Right ventricle myocardium superior (tissue), 1 donor: ENCODE measurements at regions not wholly inside any gene's neighbourhood (a gene's known extent, or its start where the extent isn't known, plus 50 kb on each side); places are given as distances from the start of the nearest gene placed in this dataset.
"Not testable (repeated sequence)": the region's sequence is repeated elsewhere in the genome, so short reads cannot be mapped to it uniquely, and the experiment has no call there.

ENCODE experiments used
- ATAC-seq: fragments of 200-7000 bp; cut with Tn5 transposase; one replicate; pipeline ENCODE4 v1.9.1; 2020; ENCODE audit warnings: mild to moderate bottlenecking; ENCODE audit not compliant: poor library complexity
- DNase-seq: peaks from one replicate; pipeline ENCODE4 v3.0.0-alpha.2; 2020
- intact Hi-C: fragments of 100-400 bp; cut with DNase I; formaldehyde crosslinking; loops from one replicate; pipeline ENCODE4 v1.11.2; 2022
- donor health status: DM: no; HTN: yes; CAD: no; lungs with severe emphysema.

GRCh38 chr5:162696272-162696671 lies 628.7 kb downstream of the GABRG2 start:
- intact Hi-C loops, DNase-seq, ATAC-seq: not testable (repeated sequence)

- ATAC-seq (no peak), DNase-seq (no peak)
- intact Hi-C loops, result no loop called here
Observed at GRCh38 chr5:162699361-162699760, 631.8 kb downstream of the GABRG2 start.

DNA sequence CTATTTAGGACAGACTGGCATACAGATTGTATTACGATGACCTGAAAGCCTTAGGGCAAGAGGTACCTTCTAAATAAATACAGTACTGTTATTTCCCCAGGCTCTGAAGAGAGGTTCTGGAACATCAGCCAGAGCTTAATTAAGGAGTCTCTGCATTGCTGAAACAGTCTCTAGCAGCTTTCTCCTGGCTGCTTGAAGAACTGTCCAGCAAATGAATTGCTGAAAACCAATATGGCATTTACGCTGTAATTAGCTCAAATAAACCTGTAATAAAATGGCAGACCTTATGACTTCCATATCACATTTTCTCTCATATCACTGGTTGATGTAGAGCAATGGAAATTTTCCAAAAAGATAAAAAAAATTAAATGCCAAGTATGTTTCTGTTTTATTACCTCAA lies 636.3 kb downstream of the GABRG2 start:
- intact Hi-C loops, result no loop called here
- ATAC-seq (no peak), DNase-seq (no peak)

GRCh38 chr5:162711244-162711643 lies 643.7 kb downstream of the GABRG2 start:
- DNase-seq (no peak), ATAC-seq (no peak)
- intact Hi-C loops, result no loop called here

DNA sequence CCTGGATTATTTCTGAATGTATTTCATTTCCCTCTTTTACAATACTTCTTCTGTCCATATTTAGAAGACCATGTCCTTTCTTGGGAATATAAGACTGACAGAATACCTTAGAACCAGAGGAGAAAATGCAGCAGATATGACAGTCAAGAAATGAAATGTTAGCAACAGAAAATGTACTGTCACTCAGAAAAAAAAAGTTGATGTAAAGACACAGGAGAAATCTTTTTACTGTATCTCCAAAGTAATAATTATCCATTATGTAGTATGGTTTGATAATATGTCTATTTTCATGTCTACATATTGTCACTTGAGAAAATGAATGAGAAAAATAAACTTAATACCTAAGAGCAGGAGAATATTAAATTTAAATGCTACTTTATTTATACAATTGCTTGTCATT lies 652.1 kb downstream of the GABRG2 start:
- intact Hi-C loops, result no loop called here
- ATAC-seq (no peak), DNase-seq (no peak)

DNA sequence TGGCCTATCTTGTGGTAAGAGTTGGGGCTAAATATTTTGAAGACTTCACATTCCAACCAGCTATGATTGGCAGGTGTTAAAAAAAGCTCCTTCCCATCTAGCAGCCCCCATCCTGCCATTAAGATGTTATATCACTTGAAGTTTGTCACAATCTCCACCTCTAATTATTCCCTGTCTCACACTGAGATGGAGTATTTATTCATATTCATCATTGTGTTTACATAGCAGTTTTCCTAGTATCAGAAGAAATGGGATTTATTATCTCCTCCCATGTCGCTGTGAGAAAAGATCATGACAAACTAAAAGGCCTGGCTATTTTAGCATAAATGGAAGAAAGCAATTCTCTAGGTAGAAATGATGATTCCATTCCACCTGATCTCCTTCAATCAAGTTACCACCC lies 653.6 kb downstream of the GABRG2 start:
- DNase-seq, result no peak
- no peak for ATAC-seq
- intact Hi-C loops, result no loop called here

GRCh38 chr5:162752612-162753011 lies 684.8 kb upstream of the CCNG1 start:
- intact Hi-C loops, result no loop called here
- ATAC-seq, result no peak
- no peak for DNase-seq

DNA sequence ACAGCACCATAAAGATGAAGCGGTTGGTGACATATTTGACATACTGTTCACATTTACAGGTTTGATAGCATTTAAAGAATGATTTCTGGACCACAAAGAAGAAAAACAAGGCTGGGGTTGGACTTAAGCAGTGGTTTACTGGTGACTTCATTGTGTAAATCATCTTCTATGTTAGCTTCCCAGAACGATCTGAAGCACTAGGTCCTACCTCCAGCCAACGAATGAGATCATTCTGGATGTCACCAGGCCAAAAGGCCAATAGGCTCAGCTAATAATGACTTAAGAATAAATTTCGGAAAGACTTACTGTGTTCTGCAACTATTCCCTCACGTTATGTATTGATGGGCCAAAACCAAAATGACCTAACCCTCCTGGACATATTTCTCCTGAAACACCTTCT lies 675.3 kb upstream of the CCNG1 start:
- DNase-seq, result no peak
- no peak for ATAC-seq

GRCh38 chr5:162769019-162769418 lies 668.4 kb upstream of the CCNG1 start:
- DNase-seq, result no peak
- ATAC-seq, result no peak
- intact Hi-C loops, result no loop called here

More for the DNA sequence above, 675.3 kb upstream of the CCNG1 start:
- intact Hi-C loops, result no loop called here

GRCh38 chr5:162785673-162786072 lies 651.7 kb upstream of the CCNG1 start:
- ATAC-seq, result no peak
- intact Hi-C loops, result no loop called here

GRCh38 chr5:162786234-162786633 lies 651.2 kb upstream of the CCNG1 start:
- DNase-seq (no peak), ATAC-seq (no peak)
- intact Hi-C loops, result no loop called here

More at GRCh38 chr5:162785673-162786072, 651.7 kb upstream of the CCNG1 start:
- DNase-seq, result no peak

DNA sequence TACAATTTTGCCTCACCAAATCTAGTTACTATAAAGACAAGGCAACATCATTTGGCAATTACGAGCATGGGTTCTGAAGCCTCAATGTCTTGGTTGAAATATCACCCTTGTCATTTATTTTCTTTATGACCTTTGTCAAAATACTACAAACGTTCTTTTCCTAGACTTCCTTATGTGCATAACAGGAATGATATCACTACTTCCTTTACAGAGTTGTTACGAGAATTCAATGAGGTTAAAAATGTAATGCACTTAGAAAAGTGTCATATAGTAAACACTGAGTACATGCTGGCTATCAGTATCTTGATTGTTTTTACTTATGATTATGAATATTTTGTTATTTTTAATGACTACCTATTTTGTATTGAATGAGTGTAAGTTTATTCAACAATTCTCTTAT lies 640.9 kb upstream of the CCNG1 start:
- intact Hi-C loops, result no loop called here
- DNase-seq (no peak), ATAC-seq (no peak)

DNA sequence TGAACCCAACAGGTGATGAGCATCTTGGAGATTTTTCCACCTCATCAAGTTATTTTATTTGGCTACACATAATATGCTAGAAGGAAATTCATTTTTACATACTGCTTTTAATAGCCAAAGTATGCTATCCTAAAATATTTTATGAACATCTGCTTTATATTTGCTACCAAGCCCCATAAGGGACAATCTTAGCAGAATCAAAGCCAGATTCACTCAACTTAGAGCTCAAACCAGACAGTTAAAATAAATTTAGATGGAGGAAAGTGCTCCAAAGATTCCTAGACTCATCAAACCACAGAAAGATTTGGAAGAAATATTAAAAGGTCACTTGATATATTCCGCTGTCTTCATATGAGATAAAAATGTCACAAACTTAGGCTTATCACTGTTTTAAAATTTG lies 637.1 kb upstream of the CCNG1 start:
- intact Hi-C loops, result no loop called here
- DNase-seq, result no peak
- no peak for ATAC-seq

GRCh38 chr5:162801235-162801634 lies 636.2 kb upstream of the CCNG1 start:
- ATAC-seq, result no peak
- DNase-seq, result no peak
- intact Hi-C loops, result no loop called here

DNA sequence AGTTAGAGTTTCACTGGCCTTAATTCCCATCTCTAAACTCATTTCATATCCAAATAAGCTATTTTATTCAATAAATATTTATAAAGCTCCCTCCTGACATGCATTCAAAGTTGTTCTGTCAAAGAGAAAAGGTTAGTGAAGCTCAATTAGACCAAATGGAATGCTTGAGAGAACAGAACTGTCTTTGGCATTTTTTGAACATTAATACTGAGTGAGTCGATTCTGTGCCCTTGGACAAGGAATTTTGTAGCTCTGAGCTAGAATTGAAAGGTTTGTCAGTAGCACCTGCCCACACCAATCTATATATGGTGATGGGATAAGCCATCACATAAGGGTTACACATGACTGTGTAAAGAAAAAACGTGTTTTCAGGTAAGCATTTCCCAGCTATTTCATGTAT lies 631.2 kb upstream of the CCNG1 start:
- intact Hi-C loops, result no loop called here
- ATAC-seq (no peak), DNase-seq (no peak)

DNA sequence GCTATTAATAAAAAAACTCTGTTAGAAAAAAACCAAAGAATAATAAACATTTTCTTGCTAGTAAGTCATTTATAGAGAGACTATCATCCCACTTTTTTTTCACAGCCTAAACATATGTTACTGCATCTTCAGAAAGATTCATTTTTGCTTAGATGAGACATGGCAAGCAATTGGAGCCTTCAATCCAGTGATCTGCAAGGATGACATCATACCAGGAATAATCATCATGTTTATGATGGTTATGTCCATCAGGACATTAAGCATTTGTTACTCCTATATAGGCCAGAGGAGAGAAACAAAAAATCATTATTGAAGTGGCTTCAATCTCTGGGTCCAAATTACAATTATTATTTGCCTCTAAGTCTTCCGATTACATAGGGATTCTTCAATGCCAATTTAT lies 626.3 kb upstream of the CCNG1 start:
- no peak for ATAC-seq
- DNase-seq, result no peak
- intact Hi-C loops, result no loop called here

- intact Hi-C loops, result no loop called here
- DNase-seq, result no peak
Observed at GRCh38 chr5:162816816-162817215, 620.6 kb upstream of the CCNG1 start.

GRCh38 chr5:162817364-162817763 lies 620.0 kb upstream of the CCNG1 start:
- ATAC-seq (no peak), DNase-seq (no peak)
- intact Hi-C loops, result no loop called here

More at GRCh38 chr5:162816816-162817215, 620.6 kb upstream of the CCNG1 start:
- ATAC-seq, result no peak

GRCh38 chr5:162821664-162822063 lies 615.7 kb upstream of the CCNG1 start:
- DNase-seq, ATAC-seq, intact Hi-C loops: not testable (repeated sequence)

GRCh38 chr5:162824360-162824759 lies 613.0 kb upstream of the CCNG1 start:
- DNase-seq (no peak), ATAC-seq (no peak)
- intact Hi-C loops, result no loop called here

- DNase-seq, result no peak
- intact Hi-C loops, result no loop called here
- ATAC-seq, result no peak
Observed at GRCh38 chr5:162837155-162837554, 600.2 kb upstream of the CCNG1 start.

DNA sequence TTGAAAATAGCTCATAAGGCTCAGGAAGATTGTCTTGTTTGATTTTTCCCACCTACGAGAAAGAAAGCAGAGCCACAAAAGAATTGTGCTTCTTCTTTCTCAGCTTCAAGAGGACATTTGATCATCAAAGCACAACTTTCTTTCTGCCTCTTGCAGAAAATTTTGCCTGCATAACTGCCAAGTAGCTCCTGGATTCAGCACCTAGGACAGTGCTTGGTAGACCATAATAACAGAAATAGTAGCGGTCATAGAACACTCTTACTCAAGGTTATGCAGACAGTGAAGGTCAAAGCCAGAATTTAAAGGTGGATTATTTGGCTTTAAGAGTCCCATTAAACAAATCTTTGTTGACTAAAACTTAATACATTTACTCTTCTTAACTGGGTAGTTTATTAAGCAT lies 594.7 kb upstream of the CCNG1 start:
- DNase-seq, result no peak
- intact Hi-C loops, result no loop called here
- no peak for ATAC-seq
